PC-9 (cell line): ENCODE measurements at regions not wholly inside any gene's neighbourhood (a gene's known extent, or its start where the extent isn't known, plus 50 kb on each side); places are given as distances from the start of the nearest gene placed in this dataset.

Source experiments
- CTCF ChIP-seq: fragments of 200-600 bp; sonication (generic); conservative IDR thresholded peaks from 2 replicates; pipeline ENCODE4 v1.6.1; 2017; ENCODE audit warnings: mixed run types, antibody characterized with exemption, mild to moderate bottlenecking, moderate library complexity
- EZH2 ChIP-seq: fragments of 200-600 bp; sonication (generic); IDR thresholded peaks from 2 replicates; pipeline ENCODE4 v1.8.0; 2017; ENCODE audit warnings: antibody characterized with exemption, low read depth

- no peak for TF ChIP-seq CTCF
- no peak for TF ChIP-seq EZH2
These were observed 736.4 kb downstream of the MATN1 start for GRCh38 chr1:29986986-29987385.
